GM10248 (cell line): ENCODE measurements at regions not wholly inside any gene's neighbourhood (a gene's known extent, or its start where the extent isn't known, plus 50 kb on each side); places are given as distances from the start of the nearest gene placed in this dataset.

Source experiments
- CTCF ChIA-PET: fragments of 300-600 bp; sonication (Branson Sonifier 250); formaldehyde crosslinking; extraction: SDS; loops from one replicate; lab custom pipeline; 2021; ENCODE audit warnings: antibody characterized with exemption; lab: Yijun Ruan, JAX
- POLR2A ChIA-PET: fragments of 350-650 bp; sonication (Branson Sonifier 250); formaldehyde crosslinking; extraction: SDS; loops from one replicate; lab custom pipeline; 2020; ENCODE audit warnings: antibody characterized with exemption; lab: Yijun Ruan, JAX
- DNase-seq: peaks from one replicate; pipeline ENCODE4 v3.0.0; 2012; ENCODE audit errors: extremely low spot score
- CTCF ChIP-seq: IDR thresholded peaks from 2 replicates; pipeline ENCODE4 v1.5.1; 2012; ENCODE audit warnings: mild to moderate bottlenecking, low read depth; ENCODE audit errors: extremely low read depth, missing control alignments, control extremely low read depth

GRCh38 chrX:20664774-20665173 lies 398.1 kb upstream of the RPS6KA3 start:
- ChIA-PET CTCF (no interaction called here), POLR2A (no interaction called here)
- TF ChIP-seq CTCF: no peak
- DNase-seq: no peak

- no peak for DNase-seq
- ChIA-PET POLR2A (no interaction called here), CTCF (no interaction called here)
- no peak for TF ChIP-seq CTCF
Observed at GRCh38 chrX:20664131-20664530, 397.4 kb upstream of the RPS6KA3 start.

- no peak for DNase-seq
- ChIA-PET POLR2A (no interaction called here), CTCF (no interaction called here)
- no peak for TF ChIP-seq CTCF
Observed at GRCh38 chrX:20663336-20663735, 396.6 kb upstream of the RPS6KA3 start.

GRCh38 chrX:20656721-20657120 lies 390.0 kb upstream of the RPS6KA3 start:
- TF ChIP-seq CTCF: no peak
- CTCF ChIA-PET: no interaction called here
- POLR2A ChIA-PET: no interaction called here
- DNase-seq: no peak

GRCh38 chrX:20654596-20655106 lies 387.9 kb upstream of the RPS6KA3 start:
- TF ChIP-seq CTCF: no peak
- POLR2A ChIA-PET: no interaction called here
- DNase-seq: no peak
- CTCF ChIA-PET: no interaction called here

GRCh38 chrX:20653070-20653469 lies 386.4 kb upstream of the RPS6KA3 start:
- CTCF ChIA-PET: no interaction called here
- DNase-seq: no peak
- TF ChIP-seq CTCF: no peak
- POLR2A ChIA-PET: no interaction called here

GRCh38 chrX:20641954-20642353 lies 375.2 kb upstream of the RPS6KA3 start:
- CTCF ChIA-PET: no interaction called here
- no peak for DNase-seq
- TF ChIP-seq CTCF: no peak
- POLR2A ChIA-PET: no interaction called here
